ENCODE measurements at regions not wholly inside any gene's neighbourhood (a gene's known extent, or its start where the extent isn't known, plus 50 kb on each side); places are given as distances from the start of the nearest gene placed in this dataset.

- no peak overlapping the region for H3K4me3 ChIP-seq
- intact Hi-C loops (cut with DNase I) = no loop called here
- no peak for DNase-seq
- no peak for TF ChIP-seq POLR2A (IDR thresholded peaks at IDR 0.05)
- no peak for TF ChIP-seq CTCF (IDR thresholded peaks at IDR 0.05)
- no peaks in the 10 kb centered on the region for H3K27me3 ChIP-seq
- H3K4me1 ChIP-seq (replicated peaks in 1 of 2) = no peaks in the 10 kb centered on the region
- H3K36me3 ChIP-seq (replicated peaks in 1 of 2) = no peaks in the 10 kb centered on the region
- H3K9me3 ChIP-seq (replicated peaks in 1 of 3) = no peaks in the 10 kb centered on the region
- H3K27ac ChIP-seq = no peak overlapping the region
Measured at GRCh38 chr2:198901894-198902293, 555.8 kb downstream of the SATB2 start.

- intact Hi-C loops (cut with DNase I) = no loop called here
- TF ChIP-seq POLR2A (IDR thresholded peaks at IDR 0.05) (no peak), CTCF (IDR thresholded peaks at IDR 0.05) (no peak)
- WGBS, 4 donors = 67 to 75% (median 71%) methylated on average over 3 of the region's 3 CpGs
Measured at GRCh38 chr2:198900141-198900540, 557.6 kb downstream of the SATB2 start.

GRCh38 chr2:198890490-198890889 lies 567.2 kb downstream of the SATB2 start:
- H3K27me3 ChIP-seq = no peaks in the 10 kb centered on the region
- H3K36me3 ChIP-seq (replicated peaks in 1 of 2) = no peaks in the 10 kb centered on the region
- intact Hi-C loops (cut with DNase I) = no loop called here
- H3K9me3 ChIP-seq (replicated peaks in 1 of 3) = no peaks in the 10 kb centered on the region
- no peak overlapping the region for H3K27ac ChIP-seq
- H3K4me3 ChIP-seq = no peak overlapping the region
- no peak for DNase-seq
- H3K4me1 ChIP-seq (replicated peaks in 1 of 2) = no peaks in the 10 kb centered on the region
- TF ChIP-seq CTCF (IDR thresholded peaks at IDR 0.05) (no peak), POLR2A (IDR thresholded peaks at IDR 0.05) (no peak)

More at GRCh38 chr2:198900141-198900540, 557.6 kb downstream of the SATB2 start:
- H3K36me3 ChIP-seq (replicated peaks in 1 of 2) = no peaks in the 10 kb centered on the region
- H3K4me3 ChIP-seq = no peak overlapping the region
- H3K9me3 ChIP-seq (replicated peaks in 1 of 3) = no peaks in the 10 kb centered on the region
- H3K4me1 ChIP-seq (replicated peaks in 1 of 2) = no peaks in the 10 kb centered on the region
- no peak overlapping the region for H3K27ac ChIP-seq
- no peak for DNase-seq
- H3K27me3 ChIP-seq = no peaks in the 10 kb centered on the region

GRCh38 chr2:198883604-198884003 lies 574.1 kb downstream of the SATB2 start:
- no peaks in the 10 kb centered on the region for H3K4me1 ChIP-seq (replicated peaks in 1 of 2)
- H3K4me3 ChIP-seq = no peak overlapping the region
- H3K9me3 ChIP-seq (replicated peaks in 1 of 3) = no peaks in the 10 kb centered on the region
- TF ChIP-seq POLR2A (IDR thresholded peaks at IDR 0.05) = no peak
- TF ChIP-seq CTCF (IDR thresholded peaks at IDR 0.05) = no peak
- DNase-seq = no peak
- H3K27me3 ChIP-seq = no peaks in the 10 kb centered on the region
- 29 to 40% (median 33%) methylated on average over 2 of the region's 2 CpGs for WGBS, 4 donors
- H3K27ac ChIP-seq = no peak overlapping the region
- H3K36me3 ChIP-seq (replicated peaks in 1 of 2) = no peaks in the 10 kb centered on the region
- intact Hi-C loops (cut with DNase I) = no loop called here
